HG02610 (cell line): ENCODE measurements at regions not wholly inside any gene's neighbourhood (a gene's known extent, or its start where the extent isn't known, plus 50 kb on each side); places are given as distances from the start of the nearest gene placed in this dataset.

ENCODE experiments used
- ATAC-seq: cut with Tn5 transposase; IDR thresholded peaks from one replicate; pipeline ENCODE4 v1.9.1; 2021; ENCODE audit warnings: mild to moderate bottlenecking, moderate library complexity; ENCODE audit not compliant: unreplicated experiment

GRCh38 chr16:73846356-73846755 lies 450.3 kb upstream of the PSMD7 start:
- ATAC-seq = no peak

DNA sequence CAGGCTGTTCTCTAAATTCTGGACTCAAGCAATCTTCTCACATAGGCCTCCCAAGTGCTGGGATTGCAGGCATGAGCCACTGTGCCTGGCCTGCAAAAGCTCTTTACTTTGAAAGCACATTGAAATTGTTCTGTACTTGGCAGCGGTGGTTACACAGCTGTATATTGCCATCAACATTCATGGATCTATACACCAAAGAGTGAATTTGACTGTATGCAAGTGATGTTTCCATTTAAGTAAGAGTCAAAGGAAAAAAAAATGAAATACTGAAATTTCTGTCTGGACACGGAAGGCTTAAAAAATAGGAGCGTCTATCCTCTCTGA lies 450.6 kb upstream of the PSMD7 start:
- no peak for ATAC-seq

- ATAC-seq = no peak
These were observed 451.2 kb upstream of the PSMD7 start for GRCh38 chr16:73845238-73846006.

GRCh38 chr16:73840728-73841127 lies 455.9 kb upstream of the PSMD7 start:
- no peak for ATAC-seq

DNA sequence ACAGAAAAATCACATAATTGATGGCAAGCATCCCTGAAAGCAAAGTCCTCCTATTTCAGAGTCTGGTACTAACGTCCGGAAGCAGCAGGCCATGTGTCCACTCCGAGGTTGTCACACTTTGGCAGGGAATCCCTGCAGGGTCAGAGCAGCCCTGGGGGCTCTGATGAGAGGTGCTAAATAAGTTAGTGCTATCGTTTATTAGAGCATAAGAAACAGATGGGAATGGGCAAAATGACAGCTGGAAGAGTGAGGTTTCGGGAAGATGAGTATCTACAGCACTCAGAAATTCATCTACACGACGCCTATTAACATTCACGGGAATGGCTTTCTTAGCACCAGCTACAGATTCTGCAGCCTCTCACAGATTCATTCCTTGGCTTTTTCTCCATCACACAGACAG lies 465.4 kb upstream of the PSMD7 start:
- no peak for ATAC-seq

DNA sequence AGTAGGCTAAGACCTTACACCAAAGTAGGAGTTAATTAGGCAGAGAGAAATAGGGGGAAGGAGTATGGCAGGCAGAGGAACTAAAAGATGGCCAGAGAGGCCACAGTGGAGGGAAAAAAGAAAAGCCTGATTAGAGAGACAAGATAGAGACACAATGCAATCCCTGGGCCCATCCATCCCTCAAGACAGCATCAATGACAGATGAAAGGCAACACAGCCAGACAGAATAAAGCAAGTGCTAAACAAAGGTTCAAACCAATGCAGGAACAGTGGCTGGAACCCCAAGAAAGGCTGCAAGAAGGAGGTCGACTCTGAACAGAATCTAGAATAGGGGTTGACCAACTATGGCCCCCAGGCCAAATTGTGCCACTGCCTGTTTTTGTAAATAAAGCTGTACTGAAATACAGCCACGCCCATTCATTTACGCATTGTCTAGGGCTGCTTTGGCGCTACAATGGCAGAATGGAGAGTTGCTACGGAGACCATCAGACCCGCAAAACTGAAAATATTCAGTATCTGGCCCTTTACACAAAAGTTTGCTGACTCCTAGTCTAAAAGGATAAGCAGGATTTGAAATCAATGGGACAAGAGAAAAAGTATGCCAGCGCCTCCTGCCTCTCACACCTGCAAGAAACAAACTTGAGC lies 473.3 kb upstream of the PSMD7 start:
- ATAC-seq = no peak

DNA sequence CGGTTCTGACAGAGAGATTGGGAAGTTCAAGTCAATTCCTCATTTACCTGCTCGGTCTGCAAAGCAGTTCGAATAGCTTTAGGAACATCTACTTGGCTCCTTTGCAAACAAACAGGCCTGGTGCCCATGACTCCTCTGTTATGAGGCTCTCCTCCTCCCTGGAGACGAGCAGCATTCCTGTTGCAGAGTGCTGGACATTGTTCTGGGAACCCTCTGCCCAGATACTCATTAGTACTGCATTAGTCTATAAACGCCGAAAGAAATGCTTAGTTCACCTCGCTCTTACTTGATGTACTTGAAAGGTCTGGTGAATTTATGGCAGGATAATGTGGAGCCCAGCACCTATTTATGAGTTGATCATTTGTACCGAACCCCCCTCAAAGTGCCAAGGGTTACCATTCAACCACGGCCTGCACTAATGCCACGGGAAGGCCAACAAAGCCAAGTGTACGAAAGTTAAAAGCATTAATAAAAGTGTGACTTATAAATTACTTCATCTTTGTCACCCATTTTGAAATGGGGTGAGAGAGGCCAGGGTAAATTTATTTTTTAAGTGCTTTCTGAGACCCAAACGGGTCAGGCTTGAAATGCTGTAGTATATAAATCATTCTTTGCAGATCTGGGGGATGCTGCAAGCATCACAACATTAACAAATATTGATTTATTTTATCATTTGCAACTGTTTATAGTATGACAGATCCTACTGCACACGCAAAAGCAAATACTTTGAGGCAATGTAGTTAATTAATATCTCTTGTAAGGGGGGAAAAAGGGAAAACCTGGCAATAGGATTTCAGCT lies 478.9 kb upstream of the PSMD7 start:
- no peak for ATAC-seq

- no peak for ATAC-seq
These were observed 483.1 kb upstream of the PSMD7 start for GRCh38 chr16:73813527-73813926.

DNA sequence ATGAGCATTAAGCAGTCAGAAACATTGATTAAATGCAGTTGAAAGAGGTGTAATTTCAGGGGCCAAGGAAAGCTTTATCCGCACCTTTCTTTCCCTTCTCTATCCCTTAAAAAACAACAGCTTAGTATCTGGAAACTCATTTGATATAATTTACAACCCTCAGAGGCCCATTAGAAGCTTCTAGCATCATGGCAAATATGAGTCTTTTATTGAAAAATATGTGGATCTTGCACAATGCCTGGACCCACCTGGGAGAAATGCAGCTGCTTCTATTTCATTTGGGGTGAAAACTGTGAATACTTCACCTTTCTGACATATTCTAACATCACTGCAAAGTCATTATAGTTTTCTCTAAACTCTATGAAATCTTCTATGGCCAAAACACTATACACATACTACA lies 492.2 kb upstream of the PSMD7 start:
- no peak for ATAC-seq

DNA sequence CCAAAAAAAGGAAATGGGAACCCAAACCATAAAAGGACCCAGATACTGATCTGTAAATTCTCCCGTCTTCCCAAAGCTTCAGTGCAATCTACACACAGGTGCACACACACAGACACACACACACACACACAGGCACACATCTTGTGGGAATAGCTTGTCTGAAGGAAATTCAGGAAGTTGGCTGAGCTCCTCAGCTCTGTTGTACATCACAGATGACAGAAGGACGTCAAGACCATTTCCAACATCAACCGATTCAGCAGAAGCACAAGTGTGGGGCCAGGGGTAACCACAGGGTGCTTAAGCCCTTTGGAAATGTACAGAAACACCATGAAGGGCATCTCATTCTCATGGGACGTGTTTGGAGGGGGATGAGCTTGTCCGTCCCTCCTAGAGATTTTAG lies 498.1 kb upstream of the PSMD7 start:
- ATAC-seq = no peak

GRCh38 chr16:73797115-73797514 lies 499.5 kb upstream of the PSMD7 start:
- ATAC-seq = no peak

GRCh38 chr16:73796241-73796640 lies 500.4 kb upstream of the PSMD7 start:
- ATAC-seq = no peak

GRCh38 chr16:73794994-73795393 lies 501.6 kb upstream of the PSMD7 start:
- no peak for ATAC-seq

DNA sequence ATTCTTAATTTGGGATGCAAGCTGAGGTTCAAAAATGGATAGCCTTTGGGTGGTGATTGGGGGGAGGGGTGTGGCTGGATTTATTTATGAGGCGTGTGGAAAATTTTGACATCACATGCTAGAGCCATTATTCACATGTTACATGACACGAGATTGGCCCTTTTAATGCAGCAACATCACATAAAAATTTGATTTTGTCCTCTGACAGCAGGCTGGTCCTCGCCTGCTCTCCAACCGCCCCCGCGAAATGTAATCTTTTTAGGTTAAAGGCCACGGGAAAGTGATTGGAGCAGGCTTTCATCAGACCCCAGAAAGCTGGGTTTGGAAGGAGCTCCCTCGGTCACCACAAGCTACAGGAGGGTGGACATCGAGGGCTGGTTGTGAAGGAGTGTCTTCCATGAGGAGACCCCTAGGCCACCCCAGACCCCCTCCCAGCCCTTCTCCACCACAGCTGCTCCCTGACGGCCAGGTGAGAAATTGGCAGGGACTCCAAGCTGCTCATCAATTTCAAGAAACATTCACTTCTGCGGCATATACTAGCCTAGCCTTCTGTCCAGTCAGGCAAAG lies 502.7 kb upstream of the PSMD7 start:
- ATAC-seq = no peak

- ATAC-seq = no peak
These were observed 503.4 kb upstream of the PSMD7 start for GRCh38 chr16:73793260-73793659.

DNA sequence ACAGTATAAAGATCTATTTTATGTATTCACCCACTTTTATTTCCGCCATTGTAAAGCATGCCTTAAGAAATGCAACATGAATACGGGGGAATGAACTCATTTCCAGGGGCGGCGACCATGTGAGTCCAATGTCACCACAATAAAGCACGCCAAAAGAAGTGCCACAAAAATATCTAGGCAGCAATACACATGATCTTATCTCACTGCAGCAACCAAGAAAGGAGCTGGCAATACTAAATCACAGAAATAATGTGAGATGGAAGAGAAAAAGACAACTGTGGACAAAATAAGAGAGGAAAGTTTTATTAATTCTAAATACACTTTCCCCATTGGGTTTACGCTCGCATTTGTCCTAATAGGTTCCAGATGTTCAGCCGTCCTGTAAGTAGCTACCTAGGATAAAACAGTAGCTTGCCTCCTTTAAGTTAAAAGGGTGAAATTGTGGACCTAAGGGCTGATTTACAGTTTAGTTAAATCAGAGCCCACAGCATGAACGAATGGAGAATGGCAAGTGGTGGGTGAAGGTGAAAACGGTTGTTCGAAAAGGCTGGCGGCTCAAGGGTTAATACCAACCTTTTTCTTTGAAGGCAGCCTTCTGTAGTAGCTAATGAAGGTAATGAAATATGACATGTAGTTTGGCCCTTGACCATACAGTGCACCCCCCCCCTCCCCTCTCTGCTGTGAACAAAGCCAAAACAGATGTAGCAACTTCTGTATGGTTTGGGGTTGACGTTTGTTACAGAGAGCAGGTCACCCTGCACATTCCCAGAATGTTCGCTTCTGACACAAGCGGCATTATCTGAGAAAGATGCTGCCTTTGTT lies 504.2 kb upstream of the PSMD7 start:
- no peak for ATAC-seq

DNA sequence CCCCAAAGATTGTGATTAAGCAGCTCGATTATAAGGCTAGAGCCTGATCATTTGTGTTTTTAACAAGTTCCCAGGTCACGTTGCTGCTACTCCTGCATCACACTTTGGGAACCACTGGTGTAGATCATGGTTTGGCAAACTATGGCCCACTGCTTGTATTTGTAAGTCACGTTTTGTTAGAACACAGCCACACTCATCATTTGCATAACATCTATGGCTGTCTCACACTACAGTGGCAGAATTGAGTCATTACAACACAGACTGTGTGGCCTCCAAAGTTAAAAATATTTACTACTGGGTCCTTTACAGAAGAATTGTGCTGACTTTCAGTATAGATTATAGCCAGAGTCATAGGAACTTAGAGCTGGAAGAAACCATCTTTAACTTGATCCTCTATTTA lies 515.3 kb upstream of the PSMD7 start:
- no peak for ATAC-seq

GRCh38 chr16:73778887-73779286 lies 517.7 kb upstream of the PSMD7 start:
- ATAC-seq = no peak

DNA sequence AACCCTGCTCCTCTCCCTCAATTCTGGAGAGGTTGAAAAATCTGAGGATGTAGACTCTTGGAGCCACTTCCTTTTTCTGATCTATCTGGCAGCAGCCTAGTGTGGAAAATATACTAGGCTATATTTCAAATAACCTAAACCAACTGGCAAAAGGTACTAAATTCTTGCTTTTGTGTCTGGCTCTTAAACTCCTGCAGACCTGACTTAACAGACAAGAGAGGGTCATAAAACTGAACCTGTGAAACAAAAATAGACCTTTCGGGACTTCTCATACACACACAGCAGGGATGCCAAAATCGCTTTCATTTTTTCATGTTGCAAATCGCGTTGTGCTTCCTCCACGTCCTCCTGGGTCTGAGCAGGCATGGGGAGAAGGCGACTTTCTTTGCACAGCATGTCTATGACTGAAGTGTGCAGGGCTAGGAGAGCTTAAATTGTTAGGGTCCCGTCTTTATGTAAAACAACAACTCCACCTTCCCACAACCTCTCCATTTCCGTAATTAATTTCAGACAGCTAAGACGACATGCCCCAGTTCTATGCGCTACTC lies 520.7 kb upstream of the PSMD7 start:
- no peak for ATAC-seq

DNA sequence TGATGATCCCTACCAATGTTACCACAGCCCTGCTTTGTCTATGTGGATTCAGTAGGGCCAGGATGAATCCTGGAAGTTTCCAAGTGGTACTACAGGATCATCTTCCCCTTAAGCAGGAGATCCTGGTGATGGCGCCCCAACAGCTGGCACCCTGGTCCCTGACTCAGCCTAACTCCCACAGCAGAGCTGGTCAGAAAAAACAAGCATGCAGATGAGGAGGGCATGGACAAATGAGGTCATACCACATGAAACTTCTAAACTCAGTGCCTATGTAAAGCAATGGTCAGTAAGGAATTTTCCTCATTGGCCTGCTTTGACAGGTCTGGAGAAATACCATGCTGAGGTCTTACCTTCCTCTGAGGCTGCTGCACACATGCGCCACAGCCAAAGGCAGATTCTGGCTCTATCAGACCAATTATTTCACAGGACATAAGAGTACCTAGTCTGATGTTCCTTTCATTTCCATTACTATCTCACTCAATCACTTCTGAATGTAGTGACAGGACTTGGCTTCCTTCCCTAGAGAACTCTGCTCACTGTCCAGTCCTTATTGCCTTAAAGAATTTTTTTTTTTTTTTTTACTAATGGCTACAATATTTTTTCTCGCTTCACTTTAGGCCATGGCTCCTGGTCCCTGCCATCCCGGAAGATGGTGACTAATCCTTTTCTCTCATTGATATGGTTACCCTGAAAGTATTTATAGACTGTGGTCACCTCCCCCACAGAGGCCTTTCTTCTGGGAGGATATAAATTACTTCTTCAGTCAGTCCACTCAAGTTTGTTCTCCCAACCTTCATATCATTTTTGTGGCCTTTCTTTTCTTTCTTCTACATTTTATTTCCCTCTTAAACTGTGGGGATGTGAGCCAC lies 525.2 kb upstream of the PSMD7 start:
- no peak for ATAC-seq
